CD4-positive, alpha-beta T cell treated with Interferon alpha-2 for 1 hour (primary cell): ENCODE measurements at regions not wholly inside any gene's neighbourhood (a gene's known extent, or its start where the extent isn't known, plus 50 kb on each side); places are given as distances from the start of the nearest gene placed in this dataset.

Experiments used
- DNase-seq, 2 donors: peaks; one replicate each; pipeline ENCODE4 v3.0.0-alpha.2; 2020 to 2022

GRCh38 chr20:11222243-11222642 lies 548.4 kb upstream of the JAG1 start:
- no peak for DNase-seq

GRCh38 chr20:11227602-11228001 lies 553.8 kb upstream of the JAG1 start:
- DNase-seq: no peak

- DNase-seq: no peak
These were observed 556.0 kb upstream of the JAG1 start for GRCh38 chr20:11229772-11230171.

GRCh38 chr20:11230999-11231398 lies 557.2 kb upstream of the JAG1 start:
- DNase-seq: no peak

GRCh38 chr20:11231742-11232648 lies 558.2 kb upstream of the JAG1 start:
- no peak for DNase-seq

GRCh38 chr20:11232896-11233295 lies 559.1 kb upstream of the JAG1 start:
- no peak for DNase-seq

- DNase-seq: no peak
These were observed 560.4 kb upstream of the JAG1 start for GRCh38 chr20:11234181-11234580.

GRCh38 chr20:11234608-11235007 lies 560.8 kb upstream of the JAG1 start:
- DNase-seq: no peak

- DNase-seq: no peak
These were observed 561.3 kb upstream of the JAG1 start for GRCh38 chr20:11235058-11235457.

GRCh38 chr20:11242320-11242719 lies 568.5 kb upstream of the JAG1 start:
- DNase-seq: no peak

GRCh38 chr20:11245431-11245830 lies 571.6 kb upstream of the JAG1 start:
- DNase-seq: no peak

- DNase-seq: no peak
These were observed 572.5 kb upstream of the JAG1 start for GRCh38 chr20:11246251-11246775.

- DNase-seq: no peak
These were observed 573.5 kb upstream of the JAG1 start for GRCh38 chr20:11247046-11248010.

- no peak for DNase-seq
These were observed 574.2 kb upstream of the JAG1 start for GRCh38 chr20:11248011-11248409.

GRCh38 chr20:11248687-11249638 lies 575.2 kb upstream of the JAG1 start:
- no peak for DNase-seq

GRCh38 chr20:11249683-11250082 lies 575.9 kb upstream of the JAG1 start:
- DNase-seq: no peak

GRCh38 chr20:11252447-11252846 lies 578.6 kb upstream of the JAG1 start:
- no peak for DNase-seq

- DNase-seq: no peak
These were observed 581.7 kb upstream of the JAG1 start for GRCh38 chr20:11255455-11255854.

GRCh38 chr20:11255860-11256259 lies 582.1 kb upstream of the JAG1 start:
- DNase-seq: no peak

- DNase-seq: no peak
These were observed 586.8 kb upstream of the JAG1 start for GRCh38 chr20:11260611-11261010.

GRCh38 chr20:11261533-11262000 lies 587.8 kb upstream of the JAG1 start:
- no peak for DNase-seq

GRCh38 chr20:11266571-11266970 lies 592.8 kb upstream of the JAG1 start:
- DNase-seq: no peak
